Pulmonary artery endothelial cell (primary cell): ENCODE measurements at regions not wholly inside any gene's neighbourhood (a gene's known extent, or its start where the extent isn't known, plus 50 kb on each side); places are given as distances from the start of the nearest gene placed in this dataset.
"Not testable (repeated sequence)": the region's sequence is repeated elsewhere in the genome, so short reads cannot be mapped to it uniquely, and the experiment has no call there.

Source experiments
- DNase-seq: peaks from one replicate; pipeline ENCODE4 v3.0.0-alpha.2; 2011; ENCODE audit warnings: low read depth, low spot score

GRCh38 chr3:10657339-10657738, 152.0 kb upstream of the ATP2B2 start:
- not testable (repeated sequence) for DNase-seq

DNA sequence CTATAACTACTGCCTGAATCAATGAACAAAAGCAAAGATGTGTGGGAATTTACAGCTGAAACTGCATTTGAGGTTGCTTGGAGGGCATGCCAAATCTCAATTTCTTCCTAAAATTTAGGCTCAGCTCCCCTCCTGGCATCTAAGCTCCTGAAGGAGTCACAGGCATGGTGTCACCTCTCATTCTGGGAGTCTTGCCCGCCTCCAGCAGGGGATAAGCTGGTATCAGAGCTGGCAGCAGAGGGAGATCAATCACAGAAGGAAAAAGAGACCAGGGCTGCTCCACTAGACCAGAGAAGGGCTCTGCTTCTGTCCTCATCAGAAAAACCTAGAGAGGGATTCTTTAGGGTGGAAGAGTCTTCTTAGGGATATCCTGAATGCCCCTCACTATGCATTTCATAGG, 150.4 kb upstream of the SLC6A11 start:
- no peak for DNase-seq

GRCh38 chr3:10666621-10667020, 149.4 kb upstream of the SLC6A11 start:
- no peak for DNase-seq

GRCh38 chr3:10667269-10667668, 148.8 kb upstream of the SLC6A11 start:
- DNase-seq: no peak

- DNase-seq: no peak
Observed at GRCh38 chr3:10667901-10668476, 148.0 kb upstream of the SLC6A11 start.

DNA sequence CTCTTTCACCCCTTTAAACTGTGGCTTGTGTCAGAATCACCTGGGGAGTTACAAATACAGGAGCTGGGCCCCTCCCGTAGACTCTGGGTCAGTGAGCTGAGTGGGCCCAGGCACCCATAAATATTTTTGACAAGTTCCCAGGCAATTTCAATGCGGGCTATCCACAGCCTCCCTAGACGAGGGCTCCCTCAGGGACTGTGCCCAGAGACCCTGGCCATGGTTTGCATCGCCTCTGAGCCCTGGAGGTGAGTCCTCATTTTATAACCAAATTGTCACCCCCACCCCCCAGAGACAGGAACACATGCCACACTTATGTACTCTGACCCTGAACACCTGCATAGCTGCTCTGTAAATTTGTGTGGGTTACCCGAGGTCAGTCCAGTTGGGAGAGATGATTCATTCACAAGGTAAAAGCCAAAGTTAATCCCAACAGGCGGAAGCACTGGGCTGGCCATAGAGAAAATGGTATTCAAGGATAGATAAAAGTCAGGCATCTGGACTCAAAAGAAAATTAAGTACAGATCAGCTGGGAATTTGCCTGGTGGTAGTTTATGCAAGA, 146.5 kb upstream of the SLC6A11 start:
- DNase-seq: no peak

GRCh38 chr3:10672422-10672821, 143.6 kb upstream of the SLC6A11 start:
- no peak for DNase-seq

DNA sequence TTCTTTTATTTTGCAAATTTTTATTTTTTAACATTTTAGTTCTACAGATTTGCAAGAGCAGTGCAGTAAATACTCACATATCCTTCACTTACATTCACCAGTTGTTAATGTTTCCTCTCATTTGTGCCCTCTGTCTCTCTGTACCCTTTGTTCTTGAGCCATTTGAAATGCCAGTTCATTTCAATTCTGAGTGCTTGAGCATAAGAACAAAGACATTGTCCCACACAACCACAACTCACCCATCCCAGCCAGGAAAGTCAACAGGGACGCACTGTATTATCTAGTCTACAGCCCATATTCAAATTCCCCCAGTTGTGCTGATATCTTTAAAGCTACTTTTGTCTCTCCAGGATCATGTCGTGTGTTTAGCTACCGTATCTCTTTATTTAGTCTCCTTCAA, 141.4 kb upstream of the SLC6A11 start:
- DNase-seq: no peak

DNA sequence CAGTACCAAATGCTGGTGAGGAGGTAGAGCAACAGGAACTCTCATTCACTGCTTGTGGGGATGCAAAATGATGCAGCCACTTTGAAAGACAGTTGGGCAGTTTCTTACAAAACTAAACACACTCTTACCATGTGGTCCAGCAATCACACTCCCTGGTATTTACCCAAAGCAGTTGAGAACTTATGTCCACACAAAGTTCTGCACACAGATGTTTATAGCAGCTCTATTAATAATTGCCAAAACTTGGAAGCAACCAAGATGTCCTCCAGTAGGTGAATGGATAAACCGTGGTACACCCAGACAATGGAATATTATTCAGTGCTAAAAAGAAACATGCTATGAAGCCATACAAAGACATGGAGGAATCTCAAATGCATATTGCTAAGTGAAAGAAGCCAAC, 139.1 kb upstream of the SLC6A11 start:
- no peak for DNase-seq

DNA sequence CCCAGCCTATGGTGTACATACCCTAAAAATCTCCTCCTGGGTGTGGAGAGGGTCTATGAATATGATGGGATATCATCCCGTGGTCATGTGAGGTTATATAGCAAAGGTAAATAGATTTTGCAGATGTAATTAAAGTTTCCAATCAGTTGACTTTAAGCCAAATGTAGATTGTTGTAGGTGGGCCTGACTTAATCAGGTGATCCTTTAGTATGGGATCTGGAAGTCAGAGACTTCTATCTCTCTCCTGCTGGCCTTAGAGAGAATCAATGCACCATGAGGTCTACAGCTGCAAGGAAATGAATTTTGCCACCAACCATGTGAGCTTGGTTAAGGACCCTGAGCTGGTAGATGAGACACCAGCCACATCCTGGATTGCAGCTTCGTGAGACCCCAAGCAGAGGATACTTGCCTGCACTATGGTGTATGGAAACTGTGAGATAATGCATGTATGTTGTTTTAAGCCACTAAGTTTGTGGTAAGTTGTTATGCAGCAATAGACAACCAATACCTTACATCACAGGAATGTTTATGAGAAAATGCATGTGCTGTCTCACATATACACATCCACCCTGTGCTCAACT, 137.1 kb upstream of the SLC6A11 start:
- DNase-seq: no peak

GRCh38 chr3:10680796-10681195, 135.2 kb upstream of the SLC6A11 start:
- no peak for DNase-seq

GRCh38 chr3:10682692-10683091, 133.3 kb upstream of the SLC6A11 start:
- DNase-seq: no peak

- DNase-seq: no peak
Observed at GRCh38 chr3:10683106-10683505, 132.9 kb upstream of the SLC6A11 start.

- no peak for DNase-seq
Observed at GRCh38 chr3:10688126-10688525, 127.9 kb upstream of the SLC6A11 start.

- no peak for DNase-seq
Observed at GRCh38 chr3:10688548-10689172, 127.4 kb upstream of the SLC6A11 start.

GRCh38 chr3:10692039-10692622, 123.9 kb upstream of the SLC6A11 start:
- DNase-seq: no peak

DNA sequence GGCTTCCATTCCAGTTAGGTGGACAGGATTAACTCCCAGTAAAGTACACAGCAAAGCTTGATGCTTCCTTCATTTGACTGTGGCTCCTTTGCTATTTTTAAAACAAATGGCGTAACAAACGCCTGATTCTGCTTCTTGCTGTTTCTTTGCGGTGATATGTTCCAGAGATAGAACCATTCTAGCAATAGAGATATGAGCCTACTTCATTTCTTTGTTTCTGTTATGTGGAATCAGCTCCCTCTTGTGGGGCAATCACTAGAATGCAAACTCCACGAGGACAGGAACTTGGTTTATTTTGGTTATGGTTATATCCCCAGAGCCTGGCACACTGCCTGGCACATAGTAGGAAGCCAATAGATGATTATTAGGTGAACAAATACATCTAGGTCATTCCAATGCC, 122.6 kb upstream of the SLC6A11 start:
- no peak for DNase-seq

- no peak for DNase-seq
Observed at GRCh38 chr3:10694179-10694578, 121.8 kb upstream of the SLC6A11 start.

DNA sequence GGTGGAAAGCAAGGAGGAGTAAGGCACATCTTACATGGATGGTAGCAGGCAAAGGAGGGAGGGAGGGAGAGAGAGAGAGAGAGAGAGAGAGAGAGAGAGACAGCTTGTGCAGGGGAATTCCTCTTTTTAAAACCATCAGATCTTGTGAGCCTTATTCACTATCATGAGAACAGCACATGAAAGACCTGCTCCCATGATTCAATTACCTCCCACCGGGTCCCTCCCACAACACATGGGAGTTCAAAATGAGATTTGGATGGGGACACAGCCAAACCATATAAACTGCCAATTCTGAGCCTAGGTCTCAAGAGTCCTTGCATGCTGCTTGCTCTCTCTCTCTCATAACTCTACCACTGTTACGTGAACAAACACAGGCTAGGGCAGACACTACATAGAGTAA, 120.8 kb upstream of the SLC6A11 start:
- not testable (repeated sequence) for DNase-seq

DNA sequence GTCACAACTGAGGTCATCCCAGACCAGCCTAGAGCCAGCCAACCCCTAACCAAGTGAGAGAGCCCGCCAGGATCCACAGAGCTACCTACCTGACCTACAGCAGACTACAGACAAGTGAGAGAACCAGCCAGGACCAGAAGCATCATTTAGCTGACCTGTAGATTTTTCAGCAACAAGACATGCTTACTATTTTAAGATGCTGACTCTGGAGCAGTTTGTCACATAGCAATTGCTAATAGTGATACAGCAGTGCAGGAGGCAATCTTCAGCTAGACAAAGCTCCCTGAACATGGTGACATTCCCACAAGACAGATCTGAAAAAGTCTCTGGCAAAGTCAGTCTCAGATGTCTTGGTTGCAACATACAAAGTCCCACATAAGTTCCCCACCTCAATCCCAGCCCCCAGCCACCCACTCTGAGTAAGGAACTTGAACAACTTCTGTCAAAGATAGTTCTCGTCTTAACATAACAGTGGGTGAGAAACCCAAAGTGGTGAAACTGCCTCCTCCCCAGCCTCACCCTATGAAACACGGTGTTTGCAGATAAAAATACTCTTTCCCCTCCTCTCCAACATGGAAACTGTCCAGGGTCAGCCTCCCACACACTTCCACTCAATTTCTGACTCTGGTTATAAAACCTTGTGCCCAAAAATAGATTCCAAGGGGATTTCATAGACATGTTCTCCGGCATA, 120.3 kb upstream of the SLC6A11 start:
- DNase-seq: no peak

GRCh38 chr3:10697918-10698317, 118.1 kb upstream of the SLC6A11 start:
- DNase-seq: no peak

DNA sequence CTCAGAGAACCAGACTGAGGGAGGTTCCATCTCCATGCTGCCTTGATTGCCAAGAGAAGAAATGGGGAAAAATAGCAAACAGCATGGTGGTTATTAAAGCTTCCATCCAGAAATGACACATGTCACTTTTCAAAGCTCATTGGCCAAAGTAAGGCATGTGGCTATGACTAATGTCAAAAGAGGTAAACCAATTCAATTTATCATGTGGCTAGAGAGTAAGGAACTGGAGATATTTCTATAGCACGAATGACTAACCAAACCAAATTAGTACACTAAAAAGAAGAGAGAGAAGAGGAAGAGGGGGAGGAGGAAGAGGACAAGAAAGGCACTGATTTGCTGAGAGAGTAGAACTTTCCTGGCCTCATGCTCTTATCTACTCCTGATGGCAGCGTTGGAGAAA, 115.2 kb upstream of the SLC6A11 start:
- no peak for DNase-seq
